Small intestine (tissue), 7 donors: ENCODE measurements at regions not wholly inside any gene's neighbourhood (a gene's known extent, or its start where the extent isn't known, plus 50 kb on each side); places are given as distances from the start of the nearest gene placed in this dataset.
"Not testable (repeated sequence)": the region's sequence is repeated elsewhere in the genome, so short reads cannot be mapped to it uniquely, and the experiment has no call there.

ENCODE experiments used
- DNase-seq, 2 donors: peaks; one replicate each; pipeline versions ENCODE4 v3.0.0 to v3.0.0-alpha.2; 2013
- FAIRE-seq: peaks from 2 replicates; lab custom pipeline; 2012; peaks lifted over from hg19 to GRCh38; lab: Jason Lieb, UNC
- H3K27ac ChIP-seq, 3 donors: one replicate each; pipeline ENCODE4 v1.5.1; 2013; ENCODE audit warnings: low read length in 2 of 3, mild to moderate bottlenecking in 2 of 3, control low read depth in 1 of 3, inconsistent platforms in 1 of 3, low read depth in 1 of 3, moderate library complexity in 1 of 3
- H3K27me3 ChIP-seq, 3 donors: one replicate each; pipeline ENCODE4 v1.6.1; 2013; ENCODE audit warnings: low read length in 3 of 3, inconsistent platforms in 1 of 3; ENCODE audit not compliant: control insufficient read depth in 3 of 3, insufficient read depth in 3 of 3
- H3K36me3 ChIP-seq, 3 donors: one replicate each; pipeline ENCODE4 v1.6.1; 2013; ENCODE audit warnings: low read length in 3 of 3, inconsistent platforms in 1 of 3, low read depth in 1 of 3, mild to moderate bottlenecking in 1 of 3, moderate library complexity in 1 of 3; ENCODE audit not compliant: control insufficient read depth in 3 of 3, insufficient read depth in 2 of 3
- H3K4me1 ChIP-seq, 3 donors: one replicate each; pipeline ENCODE4 v1.6.1; 2013; ENCODE audit warnings: low read length in 2 of 3, inconsistent platforms in 1 of 3, low read depth in 1 of 3, mild to moderate bottlenecking in 1 of 3, moderate library complexity in 1 of 3; ENCODE audit not compliant: control insufficient read depth in 3 of 3, insufficient read depth in 2 of 3
- H3K4me3 ChIP-seq, 3 donors: one replicate each; pipeline ENCODE4 v1.5.1; 2013; ENCODE audit warnings: low read length in 3 of 3, control low read depth in 1 of 3, inconsistent platforms in 1 of 3, low read depth in 1 of 3, mild to moderate bottlenecking in 1 of 3, moderate library complexity in 1 of 3
- H3K9me3 ChIP-seq, 2 donors: one replicate each; pipeline ENCODE4 v1.6.1; 2013; ENCODE audit warnings: low read depth in 1 of 2, low read length in 1 of 2; ENCODE audit not compliant: control insufficient read depth in 2 of 2, insufficient read depth in 1 of 2
- WGBS, 3 donors: extraction: QIAGEN DNeasy Blood & Tissue Kit; methylation state at CpG; one replicate each; pipeline ENCODE4 v1.1.7; 2013; 5-methylcytosine and 5-hydroxymethylcytosine counted together
- donor health status: healthy with polysubstance abuse.
- donor health status: control.
- donor health status: control.
- donor health status: Bipolar disorder and iron deficiency.
- donor health status: healthy.

DNA sequence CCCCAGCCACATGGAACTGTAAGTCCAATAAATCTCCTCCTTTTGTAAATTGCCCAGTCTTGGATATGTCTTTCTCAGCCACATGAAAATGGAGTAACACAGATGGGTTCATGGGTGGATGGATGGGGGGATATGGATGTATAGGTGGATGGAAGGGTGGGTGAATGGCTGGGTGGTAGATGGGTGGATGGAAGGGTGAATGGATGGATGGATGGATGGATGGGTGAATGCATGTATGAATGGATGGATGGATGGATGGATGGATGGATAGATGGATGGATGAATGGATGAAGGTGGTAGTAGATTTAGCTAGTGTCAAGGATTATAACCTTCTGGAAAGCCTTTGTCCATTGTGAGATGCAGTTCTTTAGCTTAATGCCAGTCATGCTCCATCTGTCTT lies 146.1 kb upstream of the ATP2B2 start:
- no peaks in the 10 kb centered on the region for H3K4me1 ChIP-seq
- no peak overlapping the region for H3K4me3 ChIP-seq
- no peaks in the 10 kb centered on the region for H3K27me3 ChIP-seq
- DNase-seq (no peak), FAIRE-seq (no peak)
- H3K9me3 ChIP-seq = no peaks in the 10 kb centered on the region
- no peaks in the 10 kb centered on the region for H3K36me3 ChIP-seq
- H3K27ac ChIP-seq = no peak overlapping the region

DNA sequence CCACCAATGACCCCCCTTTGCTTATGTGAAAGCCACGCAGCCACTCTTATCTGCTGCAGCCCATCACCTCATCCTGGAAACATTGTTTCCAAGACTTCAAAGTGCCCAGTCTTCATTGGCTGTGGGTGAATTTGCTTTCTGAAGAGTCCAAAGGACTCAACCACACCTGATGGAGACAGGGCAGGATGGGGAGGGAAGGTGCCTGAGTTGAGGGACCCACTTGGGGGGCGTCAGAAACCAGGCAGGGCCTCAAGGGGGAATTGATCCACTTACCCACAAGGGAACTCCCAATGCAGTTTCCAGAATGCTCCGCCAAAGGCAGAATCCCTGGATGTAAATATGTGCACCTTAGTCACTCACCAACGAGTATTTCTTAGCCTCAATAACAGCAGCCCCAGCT lies 147.9 kb upstream of the ATP2B2 start:
- DNase-seq (no peak), FAIRE-seq (no peak)
- Histone ChIP-seq H3K27me3 (no peaks in the 10 kb centered on the region), H3K27ac (no peak overlapping the region), H3K4me1 (no peaks in the 10 kb centered on the region), H3K36me3 (no peaks in the 10 kb centered on the region), H3K4me3 (no peak overlapping the region), H3K9me3 (no peaks in the 10 kb centered on the region)
- 49 to 66% (median 51%) methylated on average over 4 of the region's 4 CpGs for WGBS, 3 donors

DNA sequence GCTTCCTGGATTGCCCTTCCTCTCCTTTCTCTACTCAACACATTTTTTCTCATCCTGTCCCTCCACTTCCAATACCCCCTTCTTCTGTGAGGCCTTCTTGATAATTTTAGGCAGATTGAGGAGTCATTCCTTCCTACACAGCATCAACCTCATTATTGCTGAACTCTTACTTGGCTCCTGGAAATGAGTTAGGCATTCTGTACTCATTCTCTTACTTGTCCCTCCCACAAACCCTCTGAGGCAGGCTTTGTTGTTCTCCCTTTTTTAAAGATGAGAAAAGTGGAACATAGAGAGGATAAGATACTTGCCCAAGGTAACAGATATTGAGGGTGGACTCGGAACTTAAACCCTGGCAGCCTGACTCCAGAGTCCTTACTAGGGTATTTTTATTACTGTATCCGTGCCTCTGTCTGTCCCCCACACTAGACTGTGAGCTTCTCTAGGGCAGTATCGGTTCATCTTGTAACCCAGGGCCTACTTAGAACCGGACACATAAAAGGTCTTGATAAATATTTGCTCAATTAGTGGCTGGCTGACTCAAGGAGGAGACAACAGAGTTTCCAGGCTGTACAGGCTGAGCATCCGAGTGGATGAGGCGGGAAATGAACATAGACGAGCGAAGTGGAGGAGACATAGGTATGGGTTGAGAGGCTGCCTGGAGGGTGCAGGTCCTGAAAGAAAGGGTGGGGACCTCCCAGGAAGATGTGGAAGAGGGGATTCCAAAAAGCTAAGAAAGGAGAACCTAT lies 148.7 kb upstream of the ATP2B2 start:
- Histone ChIP-seq H3K27me3 (no peaks in the 10 kb centered on the region), H3K27ac (no peak overlapping the region), H3K4me3 (no peak overlapping the region), H3K9me3 (no peaks in the 10 kb centered on the region), H3K36me3 (no peaks in the 10 kb centered on the region), H3K4me1 (no peaks in the 10 kb centered on the region)
- FAIRE-seq = no peak
- WGBS, 3 donors = 73 to 79% (median 77%) methylated on average over 8 of the region's 8 CpGs
- DNase-seq = no peak

DNA sequence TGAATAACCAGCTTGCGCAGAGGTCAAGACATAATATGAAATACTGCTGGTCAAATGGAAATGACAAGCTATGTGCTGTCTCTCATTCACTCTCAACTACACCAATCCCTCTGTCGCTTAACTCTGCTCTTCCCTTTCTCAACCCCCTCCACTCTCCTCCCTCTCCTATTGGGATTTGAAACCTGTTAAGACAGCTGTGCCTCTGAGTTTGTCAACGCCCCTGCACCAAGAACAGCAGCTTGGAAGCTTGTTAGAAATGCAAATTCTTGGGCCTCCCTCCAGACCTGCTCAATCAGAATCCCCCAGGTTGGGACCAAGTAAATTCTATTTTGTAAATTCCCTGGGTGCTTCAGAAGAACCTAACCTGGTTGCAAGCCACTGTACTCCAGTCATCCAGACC lies 149.7 kb upstream of the ATP2B2 start:
- WGBS, 3 donors = 53 to 62% (median 58%) methylated on average over 3 of the region's 3 CpGs
- no peak for FAIRE-seq

DNA sequence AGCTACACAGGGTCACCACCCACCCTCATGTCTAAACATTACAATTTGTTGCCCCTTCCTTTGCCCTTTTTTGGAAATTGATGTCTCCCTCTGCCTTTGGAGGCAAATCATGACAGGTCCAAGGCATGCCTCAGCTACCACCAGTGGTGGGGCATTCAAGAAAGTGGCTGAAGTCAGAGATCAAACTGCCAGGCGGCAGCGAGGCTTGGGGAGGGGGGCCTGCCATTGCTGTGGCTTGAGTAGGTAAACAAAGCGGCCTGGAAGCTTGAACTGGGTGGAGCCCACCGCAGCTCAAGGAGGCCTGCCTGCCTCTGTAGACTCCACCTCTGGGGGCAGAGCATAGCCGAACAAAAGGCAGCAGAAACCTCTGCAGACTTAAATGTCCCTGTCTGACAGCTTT lies 152.0 kb upstream of the ATP2B2 start:
- H3K9me3 ChIP-seq, H3K36me3 ChIP-seq, FAIRE-seq, H3K27ac ChIP-seq, H3K27me3 ChIP-seq, DNase-seq, H3K4me3 ChIP-seq, H3K4me1 ChIP-seq: not testable (repeated sequence)
- WGBS, 3 donors = 36 to 55% (median 38%) methylated on average over 4 to 5 of the region's 5 CpGs

More for the DNA sequence above, 149.7 kb upstream of the ATP2B2 start:
- Histone ChIP-seq H3K9me3 (no peaks in the 10 kb centered on the region), H3K27me3 (no peaks in the 10 kb centered on the region), H3K27ac (no peak overlapping the region), H3K4me3 (no peak overlapping the region), H3K4me1 (no peaks in the 10 kb centered on the region), H3K36me3 (no peaks in the 10 kb centered on the region)
- DNase-seq = no peak

DNA sequence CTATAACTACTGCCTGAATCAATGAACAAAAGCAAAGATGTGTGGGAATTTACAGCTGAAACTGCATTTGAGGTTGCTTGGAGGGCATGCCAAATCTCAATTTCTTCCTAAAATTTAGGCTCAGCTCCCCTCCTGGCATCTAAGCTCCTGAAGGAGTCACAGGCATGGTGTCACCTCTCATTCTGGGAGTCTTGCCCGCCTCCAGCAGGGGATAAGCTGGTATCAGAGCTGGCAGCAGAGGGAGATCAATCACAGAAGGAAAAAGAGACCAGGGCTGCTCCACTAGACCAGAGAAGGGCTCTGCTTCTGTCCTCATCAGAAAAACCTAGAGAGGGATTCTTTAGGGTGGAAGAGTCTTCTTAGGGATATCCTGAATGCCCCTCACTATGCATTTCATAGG lies 150.4 kb upstream of the SLC6A11 start:
- WGBS, 3 donors = 60 to 69% (median 62%) methylated on average over 1 of the region's 1 CpG
- Histone ChIP-seq H3K4me1 (no peaks in the 10 kb centered on the region), H3K9me3 (no peaks in the 10 kb centered on the region), H3K27ac (no peak overlapping the region), H3K36me3 (no peaks in the 10 kb centered on the region), H3K27me3 (peaks cover 0 to 7% (median 2%) of the 10 kb centered on the region in 3 donors), H3K4me3 (no peak overlapping the region)
- DNase-seq (no peak), FAIRE-seq (no peak)

DNA sequence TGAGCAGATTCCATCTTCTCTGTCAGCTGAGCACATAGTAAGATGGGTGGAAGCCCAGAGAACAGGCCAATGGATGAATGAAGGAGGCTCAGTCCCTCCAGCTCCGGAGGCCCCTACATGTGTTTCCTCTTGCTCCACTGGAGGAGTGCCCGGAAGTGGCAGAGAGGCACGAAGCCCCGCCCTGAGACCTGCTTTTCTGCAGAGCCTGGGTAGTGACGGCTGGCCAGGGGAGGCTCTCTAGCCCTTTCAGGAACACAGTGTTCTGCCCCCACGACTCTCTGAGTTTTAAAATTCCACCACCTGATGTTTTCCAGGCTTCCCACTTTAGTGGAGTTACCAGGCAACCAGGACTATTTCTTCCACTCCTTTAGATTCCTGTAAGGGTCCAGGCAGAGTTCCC lies 149.4 kb upstream of the SLC6A11 start:
- Histone ChIP-seq H3K9me3 (no peaks in the 10 kb centered on the region), H3K4me3 (no peak overlapping the region), H3K4me1 (no peaks in the 10 kb centered on the region), H3K27me3 (peaks cover 0 to 7% (median 2%) of the 10 kb centered on the region in 3 donors), H3K36me3 (no peaks in the 10 kb centered on the region), H3K27ac (no peak overlapping the region)
- FAIRE-seq = no peak
- WGBS, 3 donors = 5 to 9% (median 9%) methylated on average over 6 of the region's 6 CpGs
- peak in 1 of 2 donors; percentile 33 for DNase-seq

DNA sequence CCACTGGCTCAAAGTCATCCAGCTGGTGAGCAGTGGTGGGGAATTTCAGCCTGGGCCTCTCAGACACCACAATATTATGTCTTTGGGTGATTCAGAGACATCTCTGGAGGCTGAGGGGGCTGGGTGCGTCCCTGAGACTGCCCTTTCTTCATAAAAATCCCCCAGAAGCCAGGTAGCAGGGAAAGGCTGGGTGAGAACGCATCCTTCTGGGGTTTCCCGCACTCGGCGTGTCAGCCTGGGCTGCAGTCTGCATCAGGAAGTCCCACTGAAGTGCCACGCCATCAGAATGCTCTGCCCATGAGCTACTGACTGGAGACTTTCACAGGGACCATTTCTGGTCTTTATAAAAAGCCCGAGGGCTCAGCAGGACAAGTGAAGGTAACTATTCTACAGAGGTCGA lies 148.8 kb upstream of the SLC6A11 start:
- no peaks in the 10 kb centered on the region for H3K36me3 ChIP-seq

More for the DNA sequence above, 148.8 kb upstream of the SLC6A11 start:
- FAIRE-seq = no peak
- Histone ChIP-seq H3K4me3 (no peak overlapping the region), H3K9me3 (no peaks in the 10 kb centered on the region), H3K27me3 (peaks cover 0 to 7% (median 2%) of the 10 kb centered on the region in 3 donors), H3K27ac (no peak overlapping the region), H3K4me1 (no peaks in the 10 kb centered on the region)
- WGBS, 3 donors = 70 to 74% (median 73%) methylated on average over 8 of the region's 8 CpGs
- no peak for DNase-seq
